Neural cell (in vitro differentiated cells): ENCODE measurements at regions not wholly inside any gene's neighbourhood (a gene's known extent, or its start where the extent isn't known, plus 50 kb on each side); places are given as distances from the start of the nearest gene placed in this dataset.

Experiments
- H2AFZ ChIP-seq: fragments of 200-600, 300-800 bp; sonication (generic), shearing (Covaris generic); 2 replicates; pipeline ENCODE4 v1.6.0; 2014; ENCODE audit warnings: low read depth, mild to moderate bottlenecking, antibody characterized with exemption, low read length, moderate library complexity
- H3F3A ChIP-seq: fragments of 200-600 bp; shearing (Covaris generic); 2 replicates; pipeline ENCODE4 v1.6.1; 2016; ENCODE audit warnings: mild to moderate bottlenecking, moderate library complexity, mixed read lengths, antibody characterized with exemption, low read length; ENCODE audit not compliant: insufficient read depth, poor library complexity, severe bottlenecking
- H3K27ac ChIP-seq: fragments of 200-600, 300-800 bp; sonication (generic), shearing (Covaris generic); 2 replicates; pipeline ENCODE4 v1.5.1; 2014; ENCODE audit warnings: mild to moderate bottlenecking, low read length, moderate library complexity
- H3K27me3 ChIP-seq: fragments of 300-800, 200-600 bp; sonication (generic), shearing (Covaris generic); 2 replicates; pipeline ENCODE4 v1.6.0; 2014; ENCODE audit warnings: mild to moderate bottlenecking, low read depth, low read length, moderate library complexity; ENCODE audit not compliant: insufficient read depth
- H3K36me3 ChIP-seq: fragments of 300-800, 200-600 bp; sonication (generic), shearing (Covaris generic); 2 replicates; pipeline ENCODE4 v1.5.1; 2014; ENCODE audit warnings: mild to moderate bottlenecking, antibody characterized with exemption, low read length, moderate library complexity; ENCODE audit not compliant: insufficient read depth
- H3K4me2 ChIP-seq: fragments of 300-800, 200-600 bp; sonication (generic), shearing (Covaris generic); 2 replicates; pipeline ENCODE4 v1.6.0; 2014; ENCODE audit warnings: mild to moderate bottlenecking, low read length
- H3K4me3 ChIP-seq: fragments of 300-800, 200-600 bp; sonication (generic), shearing (Covaris generic); 2 replicates; pipeline ENCODE4 v1.5.1; 2014; ENCODE audit warnings: mild to moderate bottlenecking, low read length, moderate library complexity
- H3K79me2 ChIP-seq: fragments of 200-600 bp; shearing (Covaris generic); replicated peaks from 2 replicates; pipeline ENCODE4 v1.6.0; 2014; ENCODE audit warnings: mild to moderate bottlenecking, low read length, moderate library complexity; ENCODE audit not compliant: insufficient read depth
- H3K9ac ChIP-seq: fragments of 300-800, 200-600 bp; sonication (generic), shearing (Covaris generic); 2 replicates; pipeline ENCODE4 v1.6.1; 2016; ENCODE audit warnings: mild to moderate bottlenecking, low read length, mixed read lengths
- H3K9me2 ChIP-seq: fragments of 200-600 bp; shearing (Covaris generic); 2 replicates; pipeline ENCODE4 v1.6.1; 2016; ENCODE audit warnings: mild to moderate bottlenecking, low read length, mixed read lengths; ENCODE audit not compliant: insufficient read depth
- H3K9me3 ChIP-seq: fragments of 200-600, 300-800 bp; sonication (generic), shearing (Covaris generic); 2 replicates; pipeline ENCODE4 v1.6.1; 2016; ENCODE audit warnings: mild to moderate bottlenecking, mixed run types, low read length, moderate library complexity, mixed read lengths
- H4K20me1 ChIP-seq: fragments of 200-600 bp; shearing (Covaris generic); 2 replicates; pipeline ENCODE4 v1.6.1; 2016; ENCODE audit warnings: mild to moderate bottlenecking, mixed run types; ENCODE audit not compliant: insufficient read depth
- EP300 ChIP-seq: fragments of 450-650 bp; conservative IDR thresholded peaks from 2 replicates; pipeline ENCODE4 v1.6.1; 2014; ENCODE audit warnings: antibody characterized with exemption, mild to moderate bottlenecking, moderate library complexity; ENCODE audit not compliant: poor library complexity, severe bottlenecking
- EZH2 ChIP-seq: fragments of 200-600, 300-800 bp; shearing (Covaris generic), sonication (generic); IDR thresholded peaks from 2 replicates; pipeline ENCODE4 v1.6.1; 2014; ENCODE audit warnings: antibody characterized with exemption, low read length, borderline replicate concordance, mild to moderate bottlenecking; ENCODE audit not compliant: insufficient read depth, poor library complexity, severe bottlenecking
- MXI1 ChIP-seq: fragments of 450-650 bp; conservative IDR thresholded peaks from 2 replicates; pipeline ENCODE4 v1.6.1; 2014; ENCODE audit warnings: antibody characterized with exemption, mild to moderate bottlenecking; ENCODE audit not compliant: poor library complexity, severe bottlenecking
- POLR2AphosphoS5 ChIP-seq: IDR thresholded peaks from 2 replicates; pipeline ENCODE4 v1.6.1; 2012
- RAD21 ChIP-seq: fragments of 450-650 bp; conservative IDR thresholded peaks from 2 replicates; pipeline ENCODE4 v1.6.1; 2014; ENCODE audit warnings: antibody characterized with exemption, mild to moderate bottlenecking, moderate library complexity
- REST ChIP-seq: IDR thresholded peaks from 2 replicates; pipeline ENCODE4 v1.6.1; 2012; ENCODE audit warnings: borderline replicate concordance
- SMC3 ChIP-seq: fragments of 450-650 bp; conservative IDR thresholded peaks from 2 replicates; pipeline ENCODE4 v1.6.1; 2014; ENCODE audit warnings: antibody characterized with exemption, mild to moderate bottlenecking, moderate library complexity; ENCODE audit not compliant: poor library complexity
- TAF1 ChIP-seq: IDR thresholded peaks from 2 replicates; pipeline ENCODE4 v1.6.1; 2012; ENCODE audit warnings: low read depth
- TF ChIP-seq, protein P1 (sequence below): fragments of 450-650 bp; IDR thresholded peaks from 2 replicates; pipeline ENCODE4 v1.5.1; 2014; ENCODE audit warnings: antibody characterized with exemption, mild to moderate bottlenecking, moderate library complexity; ENCODE audit not compliant: poor library complexity, severe bottlenecking

- H3K27ac ChIP-seq: no peak overlapping the region
- no peak overlapping the region for H3K4me3 ChIP-seq
- TF ChIP-seq EP300: no peak
- no peak for TF ChIP-seq TAF1
- TF ChIP-seq EZH2: no peak
- no peak for TF ChIP-seq MXI1
- no peak for TF ChIP-seq REST
- TF ChIP-seq SMC3: no peak
- no peak for TF ChIP-seq POLR2AphosphoS5
- no peak for TF ChIP-seq RAD21
- TF ChIP-seq, protein P1, sequence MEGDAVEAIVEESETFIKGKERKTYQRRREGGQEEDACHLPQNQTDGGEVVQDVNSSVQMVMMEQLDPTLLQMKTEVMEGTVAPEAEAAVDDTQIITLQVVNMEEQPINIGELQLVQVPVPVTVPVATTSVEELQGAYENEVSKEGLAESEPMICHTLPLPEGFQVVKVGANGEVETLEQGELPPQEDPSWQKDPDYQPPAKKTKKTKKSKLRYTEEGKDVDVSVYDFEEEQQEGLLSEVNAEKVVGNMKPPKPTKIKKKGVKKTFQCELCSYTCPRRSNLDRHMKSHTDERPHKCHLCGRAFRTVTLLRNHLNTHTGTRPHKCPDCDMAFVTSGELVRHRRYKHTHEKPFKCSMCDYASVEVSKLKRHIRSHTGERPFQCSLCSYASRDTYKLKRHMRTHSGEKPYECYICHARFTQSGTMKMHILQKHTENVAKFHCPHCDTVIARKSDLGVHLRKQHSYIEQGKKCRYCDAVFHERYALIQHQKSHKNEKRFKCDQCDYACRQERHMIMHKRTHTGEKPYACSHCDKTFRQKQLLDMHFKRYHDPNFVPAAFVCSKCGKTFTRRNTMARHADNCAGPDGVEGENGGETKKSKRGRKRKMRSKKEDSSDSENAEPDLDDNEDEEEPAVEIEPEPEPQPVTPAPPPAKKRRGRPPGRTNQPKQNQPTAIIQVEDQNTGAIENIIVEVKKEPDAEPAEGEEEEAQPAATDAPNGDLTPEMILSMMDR: no peak
- no peaks in the 10 kb centered on the region for H3K9me2 ChIP-seq
- H3K36me3 ChIP-seq: no peaks in the 10 kb centered on the region
- no peak overlapping the region for H3K9ac ChIP-seq
- no peaks in the 10 kb centered on the region for H4K20me1 ChIP-seq
- no peaks in the 10 kb centered on the region for H3K79me2 ChIP-seq
- H3K4me2 ChIP-seq: no peak overlapping the region
- no peaks in the 10 kb centered on the region for H3F3A ChIP-seq
- H2AFZ ChIP-seq: no peak overlapping the region
- H3K9me3 ChIP-seq: no peaks in the 10 kb centered on the region
- no peaks in the 10 kb centered on the region for H3K27me3 ChIP-seq
These were observed 181.9 kb upstream of the ADRA1B start for GRCh38 chr5:159734366-159734765.

GRCh38 chr5:159735036-159735435 is 181.2 kb upstream of the ADRA1B start:
- TF ChIP-seq RAD21 (no peak), POLR2AphosphoS5 (no peak), REST (no peak), TAF1 (no peak), EP300 (no peak), SMC3 (no peak)
- TF ChIP-seq, protein P1: no peak
- Histone ChIP-seq H3K79me2 (no peaks in the 10 kb centered on the region), H3K9ac (no peak overlapping the region), H3K27ac (no peak overlapping the region), H3F3A (no peaks in the 10 kb centered on the region), H3K9me3 (no peaks in the 10 kb centered on the region), H4K20me1 (no peaks in the 10 kb centered on the region), H3K27me3 (no peaks in the 10 kb centered on the region), H2AFZ (no peak overlapping the region), H3K4me3 (no peak overlapping the region), H3K36me3 (no peaks in the 10 kb centered on the region), H3K9me2 (no peaks in the 10 kb centered on the region), H3K4me2 (no peak overlapping the region)
